GM12891 (cell line): ENCODE measurements at regions not wholly inside any gene's neighbourhood (a gene's known extent, or its start where the extent isn't known, plus 50 kb on each side); places are given as distances from the start of the nearest gene placed in this dataset.

Experiments
- DNase-seq: peaks from one replicate; pipeline ENCODE4 v3.0.0; 2011; ENCODE audit warnings: low spot score; ENCODE audit not compliant: insufficient read length
- FAIRE-seq: peaks from 2 replicates; lab custom pipeline; 2011; peaks lifted over from hg19 to GRCh38; lab: Jason Lieb, UNC
- PAX5 ChIP-seq: IDR thresholded peaks from 2 replicates; pipeline ENCODE4 v1.6.1; 2011; ENCODE audit warnings: low read length, moderate library complexity, mild to moderate bottlenecking; ENCODE audit not compliant: insufficient read depth, severe bottlenecking
- POLR2A ChIP-seq: IDR thresholded peaks from 2 replicates; pipeline ENCODE4 v1.6.1; 2011; ENCODE audit warnings: low read depth, low read length, control low read depth
- POLR2AphosphoS5 ChIP-seq: IDR thresholded peaks from 2 replicates; pipeline ENCODE4 v1.6.1; 2011; ENCODE audit warnings: low read depth, low read length, control low read depth
- POU2F2 ChIP-seq: IDR thresholded peaks from 2 replicates; pipeline ENCODE4 v1.6.1; 2011; ENCODE audit warnings: low read depth, mild to moderate bottlenecking, control low read depth, low read length, moderate library complexity
- SPI1 ChIP-seq: IDR thresholded peaks from 2 replicates; pipeline ENCODE4 v1.6.1; 2011; ENCODE audit warnings: low read depth, low read length, control low read depth
- TAF1 ChIP-seq: IDR thresholded peaks from 2 replicates; pipeline ENCODE4 v1.6.1; 2011; ENCODE audit warnings: low read depth, low read length, control low read depth

GRCh38 chr22:27349456-27349855 lies 452.1 kb downstream of the MN1 start:
- TF ChIP-seq POU2F2, result no peak
- TF ChIP-seq TAF1, result no peak
- TF ChIP-seq SPI1, result no peak
- DNase-seq (no peak), FAIRE-seq (no peak)

GRCh38 chr22:27350306-27350705 lies 451.2 kb downstream of the MN1 start:
- no peak for DNase-seq
- TF ChIP-seq POU2F2 (no peak), PAX5 (no peak), TAF1 (no peak), POLR2AphosphoS5 (no peak), SPI1 (no peak), POLR2A (no peak)
- FAIRE-seq, result no peak

- TF ChIP-seq POU2F2 (no peak), POLR2AphosphoS5 (no peak), TAF1 (no peak), PAX5 (no peak), POLR2A (no peak), SPI1 (no peak)
- FAIRE-seq (no peak), DNase-seq (no peak)
These were observed 449.1 kb downstream of the MN1 start for GRCh38 chr22:27352426-27352825.

GRCh38 chr22:27358096-27358870 lies 443.3 kb downstream of the MN1 start:
- no peak for DNase-seq
- TF ChIP-seq SPI1, result no peak
- no peak for TF ChIP-seq POLR2A
- TF ChIP-seq TAF1, result no peak
- no peak for TF ChIP-seq POU2F2
- TF ChIP-seq POLR2AphosphoS5, result no peak
- FAIRE-seq, result no peak

GRCh38 chr22:27370269-27370668 lies 431.3 kb downstream of the MN1 start:
- DNase-seq (no peak), FAIRE-seq (no peak)
- TF ChIP-seq POLR2AphosphoS5, result no peak
- TF ChIP-seq SPI1, result no peak
- no peak for TF ChIP-seq TAF1
- no peak for TF ChIP-seq POU2F2
- TF ChIP-seq POLR2A, result no peak
- TF ChIP-seq PAX5, result no peak

GRCh38 chr22:27370987-27371386 lies 430.6 kb downstream of the MN1 start:
- TF ChIP-seq PAX5 (no peak), POU2F2 (no peak), POLR2AphosphoS5 (no peak), TAF1 (no peak), SPI1 (no peak), POLR2A (no peak)
- FAIRE-seq (no peak), DNase-seq (no peak)

GRCh38 chr22:27372364-27372763 lies 429.2 kb downstream of the MN1 start:
- FAIRE-seq (no peak), DNase-seq (no peak)
- TF ChIP-seq POU2F2 (no peak), POLR2AphosphoS5 (no peak), TAF1 (no peak), POLR2A (no peak), PAX5 (no peak), SPI1 (no peak)

- TF ChIP-seq POU2F2 (no peak), TAF1 (no peak), POLR2A (no peak), PAX5 (no peak), SPI1 (no peak)
- FAIRE-seq (no peak), DNase-seq (no peak)
These were observed 428.4 kb downstream of the MN1 start for GRCh38 chr22:27372969-27373670.

GRCh38 chr22:27377501-27378295 lies 423.9 kb downstream of the MN1 start:
- no peak for FAIRE-seq
- no peak for DNase-seq
- TF ChIP-seq PAX5 (no peak), SPI1 (no peak), POLR2A (no peak), POU2F2 (no peak), TAF1 (no peak), POLR2AphosphoS5 (no peak)
